ENCODE measurements at regions not wholly inside any gene's neighbourhood (a gene's known extent, or its start where the extent isn't known, plus 50 kb on each side); places are given as distances from the start of the nearest gene placed in this dataset.

DNA sequence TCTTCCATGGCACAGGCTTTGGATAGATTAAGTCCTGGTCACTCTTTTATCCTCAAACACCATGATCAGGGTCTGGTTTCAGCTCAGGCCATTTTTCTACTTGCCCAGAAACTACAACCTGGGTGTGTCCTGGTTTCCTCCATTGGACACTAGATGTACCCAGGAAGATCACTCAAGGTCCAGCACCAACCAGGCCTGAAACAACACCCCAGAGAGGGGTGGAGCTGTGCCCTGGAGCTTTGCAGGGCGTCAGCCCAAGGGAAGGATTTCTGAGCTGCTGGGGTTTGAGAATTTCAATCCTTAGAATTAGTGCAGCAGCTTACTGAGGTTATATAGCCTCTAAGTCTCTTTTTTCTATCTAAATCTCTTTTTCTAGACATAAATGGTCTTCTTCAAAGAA, 722.0 kb downstream of the MTRR start:
- TF ChIP-seq EP300 (conservative IDR thresholded peaks at IDR 0.05; ENCODE audit: poor library complexity, severe bottlenecking) (no peak), TAF1 (IDR thresholded peaks at IDR 0.05; ENCODE audit: low read depth) (no peak), EZH2 (IDR thresholded peaks at IDR 0.05; ENCODE audit: borderline replicate concordance, insufficient read depth, low read length, poor library complexity, severe bottlenecking) (no peak), POLR2AphosphoS5 (IDR thresholded peaks at IDR 0.05) (no peak)
- TF ChIP-seq, protein P1, sequence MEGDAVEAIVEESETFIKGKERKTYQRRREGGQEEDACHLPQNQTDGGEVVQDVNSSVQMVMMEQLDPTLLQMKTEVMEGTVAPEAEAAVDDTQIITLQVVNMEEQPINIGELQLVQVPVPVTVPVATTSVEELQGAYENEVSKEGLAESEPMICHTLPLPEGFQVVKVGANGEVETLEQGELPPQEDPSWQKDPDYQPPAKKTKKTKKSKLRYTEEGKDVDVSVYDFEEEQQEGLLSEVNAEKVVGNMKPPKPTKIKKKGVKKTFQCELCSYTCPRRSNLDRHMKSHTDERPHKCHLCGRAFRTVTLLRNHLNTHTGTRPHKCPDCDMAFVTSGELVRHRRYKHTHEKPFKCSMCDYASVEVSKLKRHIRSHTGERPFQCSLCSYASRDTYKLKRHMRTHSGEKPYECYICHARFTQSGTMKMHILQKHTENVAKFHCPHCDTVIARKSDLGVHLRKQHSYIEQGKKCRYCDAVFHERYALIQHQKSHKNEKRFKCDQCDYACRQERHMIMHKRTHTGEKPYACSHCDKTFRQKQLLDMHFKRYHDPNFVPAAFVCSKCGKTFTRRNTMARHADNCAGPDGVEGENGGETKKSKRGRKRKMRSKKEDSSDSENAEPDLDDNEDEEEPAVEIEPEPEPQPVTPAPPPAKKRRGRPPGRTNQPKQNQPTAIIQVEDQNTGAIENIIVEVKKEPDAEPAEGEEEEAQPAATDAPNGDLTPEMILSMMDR (IDR thresholded peaks at IDR 0.05; ENCODE audit: poor library complexity, severe bottlenecking): no peak

Measured in neural cell (in vitro differentiated cells).